AG09309 (cell line): ENCODE measurements at regions not wholly inside any gene's neighbourhood (a gene's known extent, or its start where the extent isn't known, plus 50 kb on each side); places are given as distances from the start of the nearest gene placed in this dataset.
"Not testable (repeated sequence)": the region's sequence is repeated elsewhere in the genome, so short reads cannot be mapped to it uniquely, and the experiment has no call there.

ENCODE experiments used
- DNase-seq: peaks from one replicate; pipeline ENCODE4 v3.0.0-alpha.2; 2010; ENCODE audit warnings: low read depth
- H3K4me3 ChIP-seq: 2 replicates; pipeline ENCODE4 v1.5.1; 2011; ENCODE audit warnings: mild to moderate bottlenecking, low read depth, low read length, moderate library complexity; ENCODE audit not compliant: control insufficient read depth
- CTCF ChIP-seq: IDR thresholded peaks from 2 replicates; pipeline ENCODE4 v1.5.1; 2011; ENCODE audit warnings: mild to moderate bottlenecking, low read depth, low read length, inconsistent platforms; ENCODE audit not compliant: insufficient read depth, control insufficient read depth; ENCODE audit errors: missing control alignments

GRCh38 chr1:188155261-188155660 lies 1326.5 kb downstream of the PLA2G4A start:
- no peak overlapping the region for H3K4me3 ChIP-seq
- DNase-seq: no peak
- TF ChIP-seq CTCF: no peak

GRCh38 chr1:188164459-188164858 lies 1335.7 kb downstream of the PLA2G4A start:
- no peak for TF ChIP-seq CTCF
- DNase-seq: no peak
- no peak overlapping the region for H3K4me3 ChIP-seq

GRCh38 chr1:188166654-188167053 lies 1337.9 kb downstream of the PLA2G4A start:
- H3K4me3 ChIP-seq: no peak overlapping the region
- DNase-seq: no peak
- TF ChIP-seq CTCF: no peak

- DNase-seq: no peak
- no peak for TF ChIP-seq CTCF
- H3K4me3 ChIP-seq: no peak overlapping the region
These were observed 1341.2 kb downstream of the PLA2G4A start for GRCh38 chr1:188169971-188170370.

GRCh38 chr1:188170411-188170810 lies 1341.7 kb downstream of the PLA2G4A start:
- no peak for TF ChIP-seq CTCF
- DNase-seq: no peak
- no peak overlapping the region for H3K4me3 ChIP-seq

- H3K4me3 ChIP-seq: no peak overlapping the region
- no peak for TF ChIP-seq CTCF
- DNase-seq: no peak
These were observed 1342.2 kb downstream of the PLA2G4A start for GRCh38 chr1:188170935-188171334.

GRCh38 chr1:188182063-188182462 lies 1353.3 kb downstream of the PLA2G4A start:
- DNase-seq, H3K4me3 ChIP-seq: not testable (repeated sequence)
